SK-N-SH (cell line): ENCODE measurements at regions not wholly inside any gene's neighbourhood (a gene's known extent, or its start where the extent isn't known, plus 50 kb on each side); places are given as distances from the start of the nearest gene placed in this dataset.

Experiments used
- CTCF ChIA-PET: fragments of 300-600, 350-600 bp; formaldehyde crosslinking; extraction: SDS; loops from one replicate; lab custom pipeline; 2021; lab: Yijun Ruan, JAX
- POLR2A ChIA-PET: fragments of 350-600 bp; sonication (Branson Sonifier 250); formaldehyde crosslinking; extraction: SDS; loops from one replicate; lab custom pipeline; 2020; ENCODE audit warnings: antibody characterized with exemption, inconsistent platforms; lab: Yijun Ruan, JAX
- DNase-seq: peaks from one replicate; pipeline ENCODE4 v3.0.0; 2012
- H2AFZ ChIP-seq: fragments of 200-600 bp; sonication (generic); 2 replicates; pipeline ENCODE4 v1.8.1; 2016; ENCODE audit warnings: antibody characterized with exemption, mild to moderate bottlenecking, low read depth
- H3F3A ChIP-seq: fragments of 200-600 bp; sonication (generic); replicated peaks from 2 replicates; pipeline ENCODE3; 2016; ENCODE audit warnings: antibody characterized with exemption, mild to moderate bottlenecking; ENCODE audit not compliant: insufficient read depth
- H3K27ac ChIP-seq, 2 experiments: fragments of 200-500 bp in 1 of 2; fragments of 200-600 bp in 1 of 2; sonication (Bioruptor generic) in 1 of 2; sonication (generic), shearing (Covaris generic) in 1 of 2; 2 replicates each; pipeline versions ENCODE4 v1.5.1 to v1.6.1; 2014 to 2016; ENCODE audit warnings: low read depth in 2 of 2, inconsistent platforms in 1 of 2, low read length in 1 of 2, mild to moderate bottlenecking in 1 of 2, mixed read lengths in 1 of 2
- H3K27me3 ChIP-seq: fragments of 200-600 bp; sonication (generic), shearing (Covaris generic); 2 replicates; pipeline ENCODE4 v1.6.1; 2016; ENCODE audit warnings: mixed run types; ENCODE audit not compliant: insufficient read depth
- H3K36me3 ChIP-seq, 2 experiments: fragments of 200-500 bp in 1 of 2; fragments of 200-600 bp in 1 of 2; sonication (Bioruptor generic) in 1 of 2; sonication (generic) in 1 of 2; replicated peaks in 1 of 2; 2 replicates each; pipeline versions ENCODE3 to v1.5.1; 2014 to 2016; ENCODE audit warnings: low read length in 1 of 2, mild to moderate bottlenecking in 1 of 2; ENCODE audit not compliant: insufficient read depth in 2 of 2, control insufficient read depth in 1 of 2
- H3K4me1 ChIP-seq, 2 experiments: fragments of 200-500 bp in 1 of 2; fragments of 200-600 bp in 1 of 2; sonication (Bioruptor generic) in 1 of 2; sonication (generic), shearing (Covaris generic) in 1 of 2; 2 replicates each; pipeline versions ENCODE4 v1.5.1 to v1.6.1; 2014 to 2016; ENCODE audit warnings: low read depth in 1 of 2, low read length in 1 of 2, mixed run types in 1 of 2; ENCODE audit not compliant: insufficient read depth in 2 of 2, control insufficient read depth in 1 of 2
- H3K4me2 ChIP-seq: fragments of 200-600 bp; sonication (generic), shearing (Covaris generic); 2 replicates; pipeline ENCODE4 v1.6.1; 2017; ENCODE audit warnings: mixed run types
- H3K4me3 ChIP-seq, 2 experiments: fragments of 200-500 bp in 1 of 2; fragments of 200-600 bp in 1 of 2; sonication (Bioruptor generic) in 1 of 2; sonication (generic), shearing (Covaris generic) in 1 of 2; 2 replicates each; pipeline versions ENCODE4 v1.5.1 to v1.8.1; 2014 to 2016; ENCODE audit warnings: low read depth in 2 of 2, inconsistent platforms in 1 of 2, low read length in 1 of 2, mild to moderate bottlenecking in 1 of 2, mixed read lengths in 1 of 2, moderate library complexity in 1 of 2
- H3K79me2 ChIP-seq: fragments of 200-600 bp; sonication (generic); 2 replicates; pipeline ENCODE4 v1.8.1; 2017; ENCODE audit warnings: mild to moderate bottlenecking; ENCODE audit not compliant: insufficient read depth
- H3K9ac ChIP-seq: fragments of 200-600 bp; sonication (generic); 2 replicates; pipeline ENCODE4 v1.6.1; 2017; ENCODE audit warnings: mixed run types
- H3K9me2 ChIP-seq: fragments of 200-600 bp; sonication (generic); 2 replicates; pipeline ENCODE4 v1.6.1; 2017; ENCODE audit warnings: mixed run types
- H3K9me3 ChIP-seq: fragments of 200-600 bp; sonication (generic); 2 replicates; pipeline ENCODE4 v1.6.1; 2017; ENCODE audit warnings: mixed run types, mild to moderate bottlenecking, moderate library complexity
- H4K20me1 ChIP-seq: fragments of 200-600 bp; sonication (generic); 2 replicates; pipeline ENCODE4 v1.6.1; 2017; ENCODE audit warnings: mild to moderate bottlenecking, mixed run types; ENCODE audit not compliant: insufficient read depth
- CHD2 ChIP-seq: fragments of 150-350 bp; IDR thresholded peaks from 2 replicates; pipeline ENCODE4 v1.6.1; 2018; ENCODE audit warnings: low read length; ENCODE audit not compliant: partially characterized antibody
- ELF1 ChIP-seq: IDR thresholded peaks from 2 replicates; pipeline ENCODE4 v1.4.0; 2012
- GATA2 ChIP-seq: sonication (generic); formaldehyde crosslinking; IDR thresholded peaks from 2 replicates; pipeline ENCODE4 v1.5.0; 2020; ENCODE audit warnings: mild to moderate bottlenecking, missing genetic modification reagents
- JUND ChIP-seq: IDR thresholded peaks from 2 replicates; pipeline ENCODE4 v1.4.0; 2012
- POLR2AphosphoS5 ChIP-seq: IDR thresholded peaks from 2 replicates; pipeline ENCODE4 v1.6.1; 2012; ENCODE audit warnings: low read depth, low read length
- RCOR1 ChIP-seq: fragments of 150-350 bp; IDR thresholded peaks from 2 replicates; pipeline ENCODE4 v1.6.1; 2017; ENCODE audit warnings: antibody characterized with exemption, low read length
- REST ChIP-seq: IDR thresholded peaks from 2 replicates; pipeline ENCODE4 v1.6.1; 2012; ENCODE audit warnings: mild to moderate bottlenecking, low read depth, low read length, moderate library complexity
- RFX5 ChIP-seq: IDR thresholded peaks from 2 replicates; pipeline ENCODE4 v1.6.1; 2012; ENCODE audit warnings: mild to moderate bottlenecking, improper control_type of control experiment, low read length
- RXRA ChIP-seq: IDR thresholded peaks from 2 replicates; pipeline ENCODE4 v1.4.0; 2012; ENCODE audit warnings: low read depth, mild to moderate bottlenecking, borderline replicate concordance
- SIN3A ChIP-seq: IDR thresholded peaks from 2 replicates; pipeline ENCODE4 v1.6.1; 2012; ENCODE audit warnings: low read depth, mild to moderate bottlenecking, low read length, moderate library complexity, borderline replicate concordance
- TAF1 ChIP-seq: IDR thresholded peaks from 2 replicates; pipeline ENCODE4 v1.6.1; 2012; ENCODE audit warnings: low read depth, mild to moderate bottlenecking, low read length, moderate library complexity, borderline replicate concordance
- USF2 ChIP-seq: fragments of 150-350 bp; IDR thresholded peaks from 2 replicates; pipeline ENCODE4 v1.6.1; 2017; ENCODE audit warnings: antibody characterized with exemption, low read length, low read depth, borderline replicate concordance
- YY1 ChIP-seq: IDR thresholded peaks from 2 replicates; pipeline ENCODE4 v1.4.0; 2012; ENCODE audit warnings: low read depth, mild to moderate bottlenecking
- WGBS: methylation state at CpG from one replicate; pipeline ENCODE4 v1.1.6; 2017; ENCODE audit warnings: low lambda C conversion rate; 5-methylcytosine and 5-hydroxymethylcytosine counted together

DNA sequence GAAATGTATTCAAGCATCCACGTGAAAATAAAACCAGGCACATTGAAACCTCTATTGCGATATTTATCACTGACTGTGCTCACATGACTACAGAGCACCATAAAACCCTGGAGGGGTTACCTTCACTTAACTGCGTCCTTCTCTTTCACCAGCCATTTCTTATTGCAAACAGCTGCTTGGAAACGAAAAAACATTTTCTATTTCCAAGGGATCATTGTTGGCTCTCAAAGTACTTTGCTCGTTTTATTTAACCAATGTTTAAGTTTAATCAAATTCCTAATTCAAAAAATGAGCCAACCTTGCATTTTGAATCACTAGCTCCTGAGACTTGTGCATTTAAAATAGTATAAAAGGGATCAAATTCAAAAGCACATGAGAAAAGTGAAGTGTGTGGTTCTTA lies 134.4 kb downstream of the OSR1 start:
- no peak overlapping the region for H3K4me3 ChIP-seq
- H3K9ac ChIP-seq: no peak overlapping the region
- ChIA-PET CTCF (interaction anchor here (1.0 to 1.6 kb wide), 3 partner anchors 9 to 753 kb away, joined by 3 to 4 read pairs (median 3); no protein-coding TSS in a partner anchor), POLR2A (no interaction called here)
- peaks cover 0 to 10% of the 10 kb centered on the region in 2 experiments; a peak in 2 of 4 replicates for H3K4me1 ChIP-seq
- no peaks in the 10 kb centered on the region for H3K79me2 ChIP-seq
- no peak overlapping the region for H2AFZ ChIP-seq
- no peaks in the 10 kb centered on the region for H3K36me3 ChIP-seq
- WGBS: 68% methylated on average over 5 of the region's 5 CpGs
- no peaks in the 10 kb centered on the region for H3K9me2 ChIP-seq
- no peaks in the 10 kb centered on the region for H3F3A ChIP-seq
- H3K27ac ChIP-seq: no peak overlapping the region
- no peaks in the 10 kb centered on the region for H4K20me1 ChIP-seq
- DNase-seq: no peak
- no peaks in the 10 kb centered on the region for H3K9me3 ChIP-seq
- no peak for TF ChIP-seq POLR2AphosphoS5
- TF ChIP-seq RCOR1: no peak
- TF ChIP-seq REST: no peak
- TF ChIP-seq RFX5: no peak
- TF ChIP-seq JUND: no peak
- no peak for TF ChIP-seq USF2
- H3K27me3 ChIP-seq: no peaks in the 10 kb centered on the region
- H3K4me2 ChIP-seq: no peak overlapping the region

DNA sequence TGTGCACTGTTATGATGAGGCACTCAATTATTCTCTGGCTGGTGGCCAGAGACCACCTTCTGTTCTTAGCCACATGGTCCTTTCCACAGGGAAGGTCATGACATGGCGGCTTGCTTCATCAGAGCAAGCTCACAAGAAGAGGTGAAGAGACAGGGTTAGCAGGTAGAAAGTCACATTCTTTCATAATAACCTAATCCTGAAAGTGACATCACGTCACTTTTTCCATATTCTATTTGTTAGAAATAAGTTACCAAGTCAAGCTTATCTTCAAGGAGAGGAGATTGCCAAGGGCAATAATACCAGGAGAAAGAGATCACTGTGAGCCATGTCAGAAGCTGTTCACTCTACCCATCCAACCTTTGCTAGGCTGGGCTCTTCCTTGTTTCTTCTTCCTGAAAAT lies 139.4 kb downstream of the OSR1 start:
- H3F3A ChIP-seq: no peaks in the 10 kb centered on the region
- no peak for DNase-seq
- no peak overlapping the region for H3K4me3 ChIP-seq
- no peak overlapping the region for H3K27ac ChIP-seq
- no peaks in the 10 kb centered on the region for H3K27me3 ChIP-seq
- H4K20me1 ChIP-seq: no peaks in the 10 kb centered on the region
- no peak for TF ChIP-seq RFX5
- no peak for TF ChIP-seq GATA2 (CRISPR knock-in tag)
- TF ChIP-seq TAF1: no peak
- no peak for TF ChIP-seq SIN3A
- no peak for TF ChIP-seq ELF1
- TF ChIP-seq CHD2: no peak
- TF ChIP-seq YY1: no peak
- TF ChIP-seq RXRA: no peak
- TF ChIP-seq JUND: no peak
- H2AFZ ChIP-seq: no peak overlapping the region
- no peaks in the 10 kb centered on the region for H3K9me2 ChIP-seq
- H3K9ac ChIP-seq: no peak overlapping the region
- CTCF ChIA-PET: interaction anchor here (0.8 to 1.4 kb wide), 2 partner anchors 10 to 186 kb away, joined by 3 read pairs; no protein-coding TSS in a partner anchor
- H3K79me2 ChIP-seq: no peaks in the 10 kb centered on the region
- H3K4me1 ChIP-seq: peaks cover 0 to 5% of the 10 kb centered on the region in 2 experiments; a peak in 1 of 4 replicates
- no peaks in the 10 kb centered on the region for H3K36me3 ChIP-seq
- WGBS: 78% methylated on average over 2 of the region's 2 CpGs
- no peaks in the 10 kb centered on the region for H3K9me3 ChIP-seq
- no peak overlapping the region for H3K4me2 ChIP-seq
- POLR2A ChIA-PET: no interaction called here
